ENCODE measurements at regions not wholly inside any gene's neighbourhood (a gene's known extent, or its start where the extent isn't known, plus 50 kb on each side); places are given as distances from the start of the nearest gene placed in this dataset.

- DNase-seq: no peak
Measured at GRCh38 chrX:99705701-99706100, 704.4 kb downstream of the PCDH19 start.

GRCh38 chrX:99703473-99703872, 706.6 kb downstream of the PCDH19 start:
- DNase-seq: no peak

- no peak for DNase-seq
Measured at GRCh38 chrX:99698451-99698850, 711.6 kb downstream of the PCDH19 start.

GRCh38 chrX:99663136-99663535, 746.9 kb downstream of the PCDH19 start:
- no peak for DNase-seq

- DNase-seq: no peak
Measured at GRCh38 chrX:99654188-99654587, 755.9 kb downstream of the PCDH19 start.

GRCh38 chrX:99653352-99653751, 756.7 kb downstream of the PCDH19 start:
- DNase-seq: no peak

- DNase-seq: no peak
Measured at GRCh38 chrX:99613041-99613440, 797.0 kb downstream of the PCDH19 start.

GRCh38 chrX:99603091-99603814, 806.8 kb downstream of the PCDH19 start:
- no peak for DNase-seq

- no peak for DNase-seq
Measured at GRCh38 chrX:99602107-99602506, 808.0 kb downstream of the PCDH19 start.

- no peak for DNase-seq
Measured at GRCh38 chrX:99588936-99589335, 821.1 kb downstream of the PCDH19 start.

GRCh38 chrX:99572711-99573110, 837.4 kb downstream of the PCDH19 start:
- no peak for DNase-seq

GRCh38 chrX:99549381-99549780, 860.7 kb downstream of the PCDH19 start:
- DNase-seq: no peak

- no peak for DNase-seq
Measured at GRCh38 chrX:99522450-99522849, 887.6 kb downstream of the PCDH19 start.

- DNase-seq: no peak
Measured at GRCh38 chrX:99507768-99508167, 902.3 kb downstream of the PCDH19 start.

GRCh38 chrX:99495453-99495852, 914.6 kb downstream of the PCDH19 start:
- no peak for DNase-seq

- no peak for DNase-seq
Measured at GRCh38 chrX:99494668-99495067, 915.4 kb downstream of the PCDH19 start.

- no peak for DNase-seq
Measured at GRCh38 chrX:99480728-99481127, 929.3 kb downstream of the PCDH19 start.

GRCh38 chrX:99469439-99469838, 940.6 kb downstream of the PCDH19 start:
- DNase-seq: no peak

- no peak for DNase-seq
Measured at GRCh38 chrX:99468993-99469392, 941.1 kb downstream of the PCDH19 start.

GRCh38 chrX:99461223-99461622, 948.9 kb downstream of the PCDH19 start:
- DNase-seq: no peak

GRCh38 chrX:99445336-99445735, 964.7 kb downstream of the PCDH19 start:
- no peak for DNase-seq

GRCh38 chrX:99421796-99422195, 988.3 kb downstream of the PCDH19 start:
- DNase-seq: no peak

- no peak for DNase-seq
Measured at GRCh38 chrX:99415470-99415869, 994.6 kb downstream of the PCDH19 start.

GRCh38 chrX:99413317-99413716, 996.8 kb downstream of the PCDH19 start:
- DNase-seq: no peak

- no peak for DNase-seq
Measured at GRCh38 chrX:99398545-99398944, 1011.5 kb downstream of the PCDH19 start.

All from activated CD4-positive, alpha-beta T cell treated with anti-CD3 and anti-CD28 coated beads, Interleukin-2, amount 50 U/mL, for 16 hours (primary cell).